H1 (cell line): ENCODE measurements at regions not wholly inside any gene's neighbourhood (a gene's known extent, or its start where the extent isn't known, plus 50 kb on each side); places are given as distances from the start of the nearest gene placed in this dataset.

Source experiments
- CTCF ChIA-PET: fragments of 300-600 bp; sonication (Branson Sonifier 250); formaldehyde crosslinking; loops from one replicate; lab custom pipeline; 2021; ENCODE audit not compliant: partially characterized antibody; lab: Charles Lee
- POLR2A ChIA-PET: fragments of 300-600 bp; sonication (Branson Sonifier 250); formaldehyde crosslinking; loops from one replicate; lab custom pipeline; 2021; ENCODE audit warnings: inconsistent platforms; ENCODE audit not compliant: partially characterized antibody; lab: Charles Lee
- DNase-seq, 2 experiments: peaks; one replicate each; pipeline versions ENCODE4 v3.0.0 to v3.0.0-alpha.2; 2010 to 2022; ENCODE audit warnings: low spot score in 2 of 2, low read depth in 1 of 2, mixed read lengths in 1 of 2
- FAIRE-seq: peaks from 2 replicates; lab custom pipeline; 2011; peaks lifted over from hg19 to GRCh38; lab: Jason Lieb, UNC
- H2AFZ ChIP-seq: 2 replicates; pipeline ENCODE4 v1.8.1; 2012; ENCODE audit warnings: low read length, inconsistent platforms
- H2AK5ac ChIP-seq: 2 replicates; pipeline ENCODE4 v1.6.1; 2013; ENCODE audit warnings: low read depth, low read length
- H2BK120ac ChIP-seq: replicated peaks from 2 replicates; pipeline ENCODE3; 2013; ENCODE audit warnings: low read depth, low read length, inconsistent platforms
- H2BK12ac ChIP-seq: 2 replicates; pipeline ENCODE4 v1.6.1; 2013; ENCODE audit warnings: low read depth, low read length
- H2BK15ac ChIP-seq: 2 replicates; pipeline ENCODE4 v1.6.1; 2013; ENCODE audit warnings: low read length
- H2BK20ac ChIP-seq: 2 replicates; pipeline ENCODE4 v1.6.1; 2013; ENCODE audit warnings: low read length
- H2BK5ac ChIP-seq: 2 replicates; pipeline ENCODE4 v1.6.1; 2013; ENCODE audit warnings: low read depth, low read length
- H3K14ac ChIP-seq: 2 replicates; pipeline ENCODE4 v1.6.1; 2013; ENCODE audit warnings: inconsistent platforms; ENCODE audit not compliant: insufficient read length
- H3K18ac ChIP-seq: 2 replicates; pipeline ENCODE4 v1.6.1; 2013; ENCODE audit warnings: low read length; ENCODE audit errors: extremely low read depth
- H3K23ac ChIP-seq: 2 replicates; pipeline ENCODE4 v1.6.1; 2013; ENCODE audit warnings: inconsistent platforms; ENCODE audit not compliant: insufficient read length
- H3K23me2 ChIP-seq: 2 replicates; pipeline ENCODE4 v1.6.1; 2013; ENCODE audit warnings: low read depth, low read length
- H3K27ac ChIP-seq: 2 replicates; pipeline ENCODE4 v1.6.1; 2011; ENCODE audit warnings: low read depth, low read length, inconsistent platforms
- H3K27me3 ChIP-seq, 4 experiments: replicated peaks in 1 of 4; 1 replicate in 1 of 4; 2 replicates in 3 of 4; pipeline versions ENCODE4 v1.6.1 to v1.8.1; 2011 to 2013; ENCODE audit warnings: low read length in 3 of 4, mild to moderate bottlenecking in 3 of 4, inconsistent platforms in 2 of 4, mixed read lengths in 2 of 4, moderate library complexity in 1 of 4; ENCODE audit not compliant: control insufficient read depth in 3 of 4, insufficient read depth in 3 of 4; ENCODE audit errors: extremely low read depth in 1 of 4
- H3K36me3 ChIP-seq, 4 experiments: 2 replicates each; pipeline versions ENCODE4 v1.6.1 to v1.8.1; 2011 to 2013; ENCODE audit warnings: mild to moderate bottlenecking in 4 of 4, low read length in 3 of 4, moderate library complexity in 2 of 4, control low read depth in 1 of 4, inconsistent platforms in 1 of 4; ENCODE audit not compliant: insufficient read depth in 4 of 4, control insufficient read depth in 2 of 4
- H3K4ac ChIP-seq: replicated peaks from 2 replicates; pipeline ENCODE3; 2013; ENCODE audit warnings: low read length, low read depth, mixed read lengths, inconsistent platforms; ENCODE audit not compliant: insufficient read length
- H3K4me1 ChIP-seq, 4 experiments: replicated peaks in 1 of 4; 1 replicate in 1 of 4; 2 replicates in 3 of 4; pipeline versions ENCODE4 v1.6.1 to v1.8.1; 2011 to 2013; ENCODE audit warnings: low read length in 3 of 4, inconsistent platforms in 2 of 4, mixed read lengths in 1 of 4; ENCODE audit not compliant: insufficient read depth in 4 of 4, control insufficient read depth in 3 of 4
- H3K4me2 ChIP-seq, 2 experiments: 2 replicates each; pipeline versions ENCODE4 v1.6.1 to v1.8.1; 2011 to 2013; ENCODE audit warnings: low read depth in 2 of 2, low read length in 2 of 2, control low read depth in 1 of 2, inconsistent platforms in 1 of 2, mild to moderate bottlenecking in 1 of 2; ENCODE audit not compliant: insufficient read depth in 1 of 2
- H3K4me3 ChIP-seq, 4 experiments: fragments of 200-600, 300-600 bp in 1 of 4; sonication (generic), shearing (Covaris generic), sonication (Bioruptor Twin) in 1 of 4; 2 replicates each; pipeline versions ENCODE4 v1.5.1 to v1.8.1; 2011 to 2016; ENCODE audit warnings: low read length in 4 of 4, low read depth in 3 of 4, control low read depth in 2 of 4, inconsistent platforms in 2 of 4, mild to moderate bottlenecking in 2 of 4, mixed read lengths in 1 of 4, moderate library complexity in 1 of 4; ENCODE audit not compliant: insufficient read depth in 2 of 4; ENCODE audit errors: extremely low read depth in 1 of 4
- H3K56ac ChIP-seq: replicated peaks from 2 replicates; pipeline ENCODE3; 2013; ENCODE audit warnings: low read depth, mild to moderate bottlenecking, mixed read lengths, low read length, inconsistent platforms; ENCODE audit not compliant: insufficient read length
- H3K79me1 ChIP-seq: 2 replicates; pipeline ENCODE4 v1.6.1; 2013; ENCODE audit warnings: low read depth, low read length, control low read depth
- H3K79me2 ChIP-seq, 2 experiments: 2 replicates each; pipeline versions ENCODE4 v1.6.1 to v1.8.1; 2012 to 2013; ENCODE audit warnings: low read length in 2 of 2, mild to moderate bottlenecking in 2 of 2, inconsistent platforms in 1 of 2; ENCODE audit not compliant: insufficient read depth in 2 of 2, control insufficient read depth in 1 of 2
- H3K9ac ChIP-seq, 4 experiments: replicated peaks in 1 of 4; 1 replicate in 1 of 4; 2 replicates in 3 of 4; pipeline versions ENCODE4 v1.6.1 to v1.8.1; 2011 to 2013; ENCODE audit warnings: low read depth in 3 of 4, low read length in 3 of 4, control low read depth in 2 of 4, mild to moderate bottlenecking in 2 of 4, moderate library complexity in 2 of 4, inconsistent platforms in 1 of 4; ENCODE audit errors: extremely low read depth in 1 of 4
- H3K9me3 ChIP-seq, 2 experiments: 2 replicates each; pipeline versions ENCODE4 v1.6.1 to v1.8.1; 2012 to 2013; ENCODE audit warnings: mild to moderate bottlenecking in 2 of 2, moderate library complexity in 2 of 2, control low read depth in 1 of 2, inconsistent platforms in 1 of 2, low read depth in 1 of 2, low read length in 1 of 2, mixed read lengths in 1 of 2; ENCODE audit not compliant: insufficient read depth in 2 of 2
- H4K20me1 ChIP-seq, 2 experiments: replicated peaks in 1 of 2; 2 replicates each; pipeline versions ENCODE3 to v1.8.1; 2011 to 2013; ENCODE audit warnings: inconsistent platforms in 2 of 2, low read length in 2 of 2, mild to moderate bottlenecking in 1 of 2; ENCODE audit not compliant: insufficient read depth in 2 of 2, control insufficient read depth in 1 of 2
- H4K5ac ChIP-seq: 2 replicates; pipeline ENCODE4 v1.6.1; 2013; ENCODE audit warnings: low read length, low read depth, mixed read lengths, inconsistent platforms; ENCODE audit not compliant: insufficient read length
- H4K8ac ChIP-seq: 2 replicates; pipeline ENCODE4 v1.8.0; 2013; ENCODE audit warnings: mild to moderate bottlenecking, moderate library complexity, low read length, inconsistent platforms; ENCODE audit not compliant: insufficient read depth; ENCODE audit errors: extremely low read depth
- H4K91ac ChIP-seq: replicated peaks from 2 replicates; pipeline ENCODE3; 2013; ENCODE audit warnings: low read length, mixed read lengths, inconsistent platforms; ENCODE audit not compliant: insufficient read length
- JUN ChIP-seq: IDR thresholded peaks from 2 replicates; pipeline ENCODE4 v1.6.1; 2011; ENCODE audit warnings: low read depth, mild to moderate bottlenecking, improper control_type of control experiment, low read length
- JUND ChIP-seq: IDR thresholded peaks from 2 replicates; pipeline ENCODE4 v1.6.1; 2011; ENCODE audit warnings: mild to moderate bottlenecking, improper control_type of control experiment, low read length
- KDM4A ChIP-seq: IDR thresholded peaks from one replicate; pipeline ENCODE4 v1.7.1; 2012; ENCODE audit warnings: low read depth, mild to moderate bottlenecking, moderate library complexity, low read length, inconsistent platforms; ENCODE audit not compliant: severe bottlenecking
- KDM5A ChIP-seq: fragments of 200-600 bp; IDR thresholded peaks from 2 replicates; pipeline ENCODE4 v1.7.1; 2012; ENCODE audit warnings: mild to moderate bottlenecking, low read length, inconsistent platforms, mixed read lengths
- RNF2 ChIP-seq: fragments of 200-900, 300-1000 bp; sonication (generic); IDR thresholded peaks from 2 replicates; pipeline ENCODE4 v1.7.1; 2016; ENCODE audit warnings: borderline replicate concordance, low read depth, mild to moderate bottlenecking, antibody characterized with exemption, low read length; ENCODE audit not compliant: poor library complexity, severe bottlenecking; ENCODE audit errors: missing control alignments
- SIRT6 ChIP-seq: IDR thresholded peaks from one replicate; pipeline ENCODE4 v1.7.1; 2012; ENCODE audit warnings: low read length, inconsistent platforms
- WGBS, 2 experiments: shearing (Covaris generic) in 1 of 2; methylation state at CpG; one replicate each; pipeline versions ENCODE4 v1.1.6 to v1.1.7; 2013 to 2015; ENCODE audit warnings: low lambda C conversion rate in 2 of 2, mixed read lengths in 2 of 2, inconsistent platforms in 1 of 2, low coverage in 1 of 2, missing lambda C conversion rate in 1 of 2; ENCODE audit not compliant: insufficient replicate concordance in 2 of 2, insufficient coverage in 1 of 2, insufficient read length in 1 of 2; ENCODE audit errors: extremely low coverage in 1 of 2, missing lambda C conversion rate in 1 of 2; 5-methylcytosine and 5-hydroxymethylcytosine counted together

DNA sequence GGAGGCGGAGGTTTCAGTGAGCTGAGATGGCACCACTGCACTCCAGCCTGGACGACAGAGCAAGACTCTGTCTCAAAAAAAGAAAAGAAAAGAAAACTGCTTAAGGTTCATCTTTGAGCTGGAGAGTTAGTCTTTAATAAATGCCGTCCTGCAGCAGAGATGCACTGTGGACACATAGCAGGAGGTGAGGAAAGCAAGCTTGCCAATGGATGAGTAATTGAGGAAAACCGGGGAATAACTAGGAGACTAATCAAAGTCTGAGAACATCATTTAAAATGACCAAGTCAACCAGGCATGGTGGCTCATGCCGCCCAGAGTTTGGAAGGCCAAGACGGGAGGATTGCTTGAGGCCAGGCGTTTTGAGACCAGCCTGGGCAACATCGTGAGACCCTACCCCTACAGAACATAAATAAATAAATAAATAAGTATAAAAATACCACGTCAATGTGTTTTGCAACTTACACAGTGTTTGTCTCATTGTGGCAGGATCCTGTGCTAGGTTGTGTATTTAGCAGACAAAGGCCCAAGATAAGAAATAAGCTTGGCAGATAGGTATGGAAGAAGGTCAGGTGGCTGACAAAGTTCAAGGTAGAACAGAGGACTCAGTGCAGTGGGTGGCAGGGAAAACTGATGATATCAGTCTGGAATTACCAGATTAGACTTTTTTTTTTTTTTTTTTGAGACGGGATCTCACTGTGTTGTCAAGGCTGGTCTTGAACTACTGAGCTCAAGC, 115.7 kb upstream of the KMT2C start:
- no peak for DNase-seq
- Histone ChIP-seq H3K79me2 (no peaks in the 10 kb centered on the region), H4K8ac (no peak overlapping the region; the same call in 1 of the 2 replicates), H3K14ac (no peak overlapping the region), H3K4me1 (peaks cover 0 to 9% (median 4%) of the 10 kb centered on the region in 4 experiments; a peak in 4 of 7 replicates), H3K27ac (no peak overlapping the region), H2AFZ (no peak overlapping the region), H4K91ac (no peak overlapping the region), H3K23ac (no peak overlapping the region), H3K4me3 (no peak overlapping the region), H3K9ac (no peak overlapping the region), H4K5ac (no peak overlapping the region), H3K18ac (no peak overlapping the region), H3K27me3 (no peaks in the 10 kb centered on the region), H2BK15ac (no peak overlapping the region), H3K79me1 (no peaks in the 10 kb centered on the region), H2BK5ac (no peak overlapping the region), H3K4ac (no peak overlapping the region), H2BK120ac (no peak overlapping the region), H3K36me3 (no peaks in the 10 kb centered on the region; a peak in 1 of 8 replicates), H4K20me1 (no peaks in the 10 kb centered on the region), H3K4me2 (no peak overlapping the region), H3K23me2 (no peaks in the 10 kb centered on the region), H2BK20ac (no peak overlapping the region), H3K9me3 (no peaks in the 10 kb centered on the region), H3K56ac (no peak overlapping the region), H2AK5ac (no peak overlapping the region), H2BK12ac (no peak overlapping the region)
- WGBS, 2 experiments: 86% methylated on average over 10 of the region's 10 CpGs; no CpG with 5 or more reads in 1 of the 2 experiments
- TF ChIP-seq KDM5A (no peak), RNF2 (no peak), JUND (no peak), KDM4A (no peak), SIRT6 (no peak), JUN (no peak)
- no peak for FAIRE-seq
- CTCF ChIA-PET: interaction anchor here (0.6 to 0.7 kb wide), 2 partner anchors 18 to 70 kb away, joined by 3 to 4 read pairs; no protein-coding TSS in a partner anchor
- POLR2A ChIA-PET: interaction anchor here (0.7 kb wide), 1 partner anchor 13 kb away, joined by 3 read pairs; no protein-coding TSS in a partner anchor
